Bronchial epithelial cell (primary cell): ENCODE measurements at regions not wholly inside any gene's neighbourhood (a gene's known extent, or its start where the extent isn't known, plus 50 kb on each side); places are given as distances from the start of the nearest gene placed in this dataset.

ENCODE experiments used
- DNase-seq: peaks from one replicate; pipeline ENCODE4 v3.0.0-alpha.2; 2010; ENCODE audit warnings: low read depth
- FAIRE-seq: peaks from 2 replicates; lab custom pipeline; 2011; peaks lifted over from hg19 to GRCh38; lab: Jason Lieb, UNC
- H3K27me3 ChIP-seq: 2 replicates; pipeline ENCODE4 v1.5.1; 2011; ENCODE audit warnings: low read length; ENCODE audit not compliant: control insufficient read depth, insufficient read depth
- H3K36me3 ChIP-seq: 2 replicates; pipeline ENCODE4 v1.5.1; 2011; ENCODE audit warnings: low read length; ENCODE audit not compliant: control insufficient read depth, insufficient read depth
- H3K4me3 ChIP-seq: 2 replicates; pipeline ENCODE4 v1.5.1; 2011; ENCODE audit warnings: mild to moderate bottlenecking, low read depth, low read length, control low read depth
- TF ChIP-seq, protein P1 (sequence below): IDR thresholded peaks from 2 replicates; pipeline ENCODE4 v1.5.1; 2011; ENCODE audit warnings: mild to moderate bottlenecking, moderate library complexity, low read length, control low read depth, inconsistent platforms; ENCODE audit not compliant: insufficient read depth, severe bottlenecking

GRCh38 chr10:112052166-112052565 lies 131.4 kb downstream of the GPAM start:
- FAIRE-seq, result no peak

GRCh38 chr10:112053895-112054294 lies 129.7 kb downstream of the GPAM start:
- no peaks in the 10 kb centered on the region for H3K27me3 ChIP-seq
- DNase-seq, result no peak
- FAIRE-seq, result no peak
- no peaks in the 10 kb centered on the region for H3K36me3 ChIP-seq
- no peak overlapping the region for H3K4me3 ChIP-seq
- TF ChIP-seq, protein P1, sequence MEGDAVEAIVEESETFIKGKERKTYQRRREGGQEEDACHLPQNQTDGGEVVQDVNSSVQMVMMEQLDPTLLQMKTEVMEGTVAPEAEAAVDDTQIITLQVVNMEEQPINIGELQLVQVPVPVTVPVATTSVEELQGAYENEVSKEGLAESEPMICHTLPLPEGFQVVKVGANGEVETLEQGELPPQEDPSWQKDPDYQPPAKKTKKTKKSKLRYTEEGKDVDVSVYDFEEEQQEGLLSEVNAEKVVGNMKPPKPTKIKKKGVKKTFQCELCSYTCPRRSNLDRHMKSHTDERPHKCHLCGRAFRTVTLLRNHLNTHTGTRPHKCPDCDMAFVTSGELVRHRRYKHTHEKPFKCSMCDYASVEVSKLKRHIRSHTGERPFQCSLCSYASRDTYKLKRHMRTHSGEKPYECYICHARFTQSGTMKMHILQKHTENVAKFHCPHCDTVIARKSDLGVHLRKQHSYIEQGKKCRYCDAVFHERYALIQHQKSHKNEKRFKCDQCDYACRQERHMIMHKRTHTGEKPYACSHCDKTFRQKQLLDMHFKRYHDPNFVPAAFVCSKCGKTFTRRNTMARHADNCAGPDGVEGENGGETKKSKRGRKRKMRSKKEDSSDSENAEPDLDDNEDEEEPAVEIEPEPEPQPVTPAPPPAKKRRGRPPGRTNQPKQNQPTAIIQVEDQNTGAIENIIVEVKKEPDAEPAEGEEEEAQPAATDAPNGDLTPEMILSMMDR, result no peak

More at GRCh38 chr10:112052166-112052565, 131.4 kb downstream of the GPAM start:
- no peaks in the 10 kb centered on the region for H3K36me3 ChIP-seq
- TF ChIP-seq, protein P1, result no peak
- H3K27me3 ChIP-seq, result no peaks in the 10 kb centered on the region
- no peak for DNase-seq
- H3K4me3 ChIP-seq, result no peak overlapping the region

DNA sequence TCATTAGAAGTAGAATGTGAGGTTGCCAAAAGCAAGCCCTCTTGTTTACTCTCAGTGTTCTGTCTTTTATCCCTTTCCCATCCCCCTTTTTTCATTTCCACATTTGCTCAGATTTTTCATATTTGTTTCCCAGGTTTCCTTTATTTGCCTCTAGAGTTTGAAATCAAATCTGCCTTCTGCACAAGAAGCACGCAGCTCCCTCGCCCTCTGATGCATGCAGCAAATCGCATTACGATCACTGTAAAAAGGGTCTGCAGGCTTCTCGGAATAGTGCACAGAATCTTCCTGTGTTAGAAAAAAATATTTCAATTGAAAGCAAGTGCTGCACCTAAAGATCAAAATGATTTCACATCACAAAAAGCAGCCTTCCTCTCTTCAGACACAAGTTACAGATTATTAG lies 129.0 kb downstream of the GPAM start:
- H3K36me3 ChIP-seq, result no peaks in the 10 kb centered on the region
- H3K4me3 ChIP-seq, result no peak overlapping the region
- TF ChIP-seq, protein P1, result no peak
- no peaks in the 10 kb centered on the region for H3K27me3 ChIP-seq
- FAIRE-seq (no peak), DNase-seq (no peak)

DNA sequence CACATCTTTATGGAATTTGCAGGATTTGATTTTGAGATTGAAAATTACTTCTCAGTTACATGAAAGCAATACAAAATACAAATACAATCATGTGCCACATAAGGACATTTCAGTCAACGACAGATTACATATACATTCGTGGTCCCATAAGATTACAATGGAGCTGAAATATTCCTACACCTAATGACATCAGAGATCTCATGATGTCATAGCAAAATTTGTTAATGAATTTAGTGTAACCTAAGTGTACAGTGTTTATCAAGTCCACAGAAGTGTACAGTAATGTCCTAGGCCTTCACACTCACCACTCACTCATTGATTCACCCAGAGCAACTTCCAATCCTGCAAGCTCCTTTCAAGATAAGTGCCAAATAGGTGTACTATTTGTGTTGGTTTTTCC lies 126.5 kb downstream of the GPAM start:
- FAIRE-seq, result no peak

DNA sequence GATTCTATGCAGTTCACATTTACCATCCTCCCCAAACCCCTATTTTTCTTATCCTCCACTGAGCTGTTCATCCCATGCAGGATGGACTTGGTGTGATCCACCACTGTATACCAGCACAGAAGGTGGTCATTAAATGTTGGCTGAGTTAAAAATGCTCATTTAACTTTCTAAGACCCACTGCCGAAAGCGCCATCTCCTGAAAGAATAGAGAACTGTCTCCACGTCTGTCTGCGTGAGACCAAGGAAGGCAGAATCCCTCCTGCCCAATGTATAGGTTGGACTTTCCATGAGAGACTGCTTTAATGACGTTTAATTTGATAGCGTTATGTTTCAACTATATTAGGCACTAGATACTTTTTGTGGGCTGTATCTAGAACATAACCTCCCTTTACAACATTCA lies 124.3 kb downstream of the GPAM start:
- DNase-seq, result no peak
- Histone ChIP-seq H3K36me3 (no peaks in the 10 kb centered on the region), H3K4me3 (no peak overlapping the region), H3K27me3 (no peaks in the 10 kb centered on the region)
- TF ChIP-seq, protein P1, result no peak
- FAIRE-seq, result no peak

More for the DNA sequence above, 126.5 kb downstream of the GPAM start:
- H3K27me3 ChIP-seq, result no peaks in the 10 kb centered on the region
- H3K36me3 ChIP-seq, result no peaks in the 10 kb centered on the region
- no peak overlapping the region for H3K4me3 ChIP-seq
- TF ChIP-seq, protein P1, result no peak
- DNase-seq, result no peak

DNA sequence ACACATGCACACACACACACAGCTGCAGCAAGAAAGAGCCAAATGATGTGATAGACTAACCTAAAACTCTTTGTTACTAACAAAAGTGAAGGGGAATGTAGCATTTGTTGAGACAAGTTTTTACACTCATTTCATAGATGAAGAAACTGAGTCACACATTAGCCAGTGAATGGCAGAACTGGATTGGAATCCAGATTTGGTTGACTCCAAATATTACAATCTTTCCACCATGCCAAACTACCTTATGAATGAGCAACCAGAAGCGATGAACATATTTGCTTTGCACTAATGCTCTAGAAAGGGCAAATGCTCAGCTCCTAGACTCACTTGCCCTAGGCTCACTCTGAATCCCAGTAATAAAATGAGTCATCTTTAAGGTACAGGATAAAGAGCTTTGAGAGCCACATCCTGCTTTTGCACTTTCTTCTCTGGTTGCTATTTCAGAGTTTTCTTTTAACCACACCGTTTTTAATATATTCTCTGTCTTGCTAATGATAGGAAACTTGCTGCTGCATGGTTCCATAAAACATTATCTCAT lies 111.9 kb downstream of the GPAM start:
- no peaks in the 10 kb centered on the region for H3K27me3 ChIP-seq
- DNase-seq, result peak; percentile 15
- TF ChIP-seq, protein P1, result no peak
- no peaks in the 10 kb centered on the region for H3K36me3 ChIP-seq
- H3K4me3 ChIP-seq, result no peak overlapping the region
- no peak for FAIRE-seq
